CD4-positive, alpha-beta T cell (primary cell): ENCODE measurements at regions not wholly inside any gene's neighbourhood (a gene's known extent, or its start where the extent isn't known, plus 50 kb on each side); places are given as distances from the start of the nearest gene placed in this dataset.

Source experiments
- ATAC-seq: fragments of 200-7000 bp; cut with Tn5 transposase; one replicate; pipeline ENCODE4 v1.10.0; 2022; ENCODE audit warnings: mild to moderate bottlenecking; ENCODE audit not compliant: poor library complexity
- CTCF ChIA-PET: fragments of 350-600 bp; sonication (Branson Sonifier 250); formaldehyde crosslinking; loops from one replicate; lab custom pipeline; 2021; ENCODE audit warnings: antibody characterized with exemption, inconsistent platforms; lab: Charles Lee
- POLR2A ChIA-PET: fragments of 350-600 bp; sonication (Branson Sonifier 250); formaldehyde crosslinking; loops from one replicate; lab custom pipeline; 2021; ENCODE audit warnings: antibody characterized with exemption, inconsistent platforms; lab: Charles Lee
- DNase-seq, 14 experiments: peaks; one replicate each; pipeline ENCODE4 v3.0.0-alpha.2; 2013 to 2020; ENCODE audit warnings: mixed read lengths in 2 of 14
- H3K27ac ChIP-seq, 2 donors: one replicate each; pipeline versions ENCODE4 v1.5.1 to v1.7.0; 2013; ENCODE audit warnings: low read length in 2 of 2, low read depth in 1 of 2, mild to moderate bottlenecking in 1 of 2
- H3K27me3 ChIP-seq, 2 experiments: 1 replicate in 1 of 2; 2 replicates in 1 of 2; pipeline versions ENCODE4 v1.6.1 to v1.7.0; 2013; ENCODE audit warnings: low read length in 2 of 2, control low read depth in 1 of 2, mild to moderate bottlenecking in 1 of 2, moderate library complexity in 1 of 2; ENCODE audit not compliant: insufficient read depth in 2 of 2, control insufficient read depth in 1 of 2
- H3K36me3 ChIP-seq: one replicate; pipeline ENCODE4 v1.6.1; 2013; ENCODE audit warnings: low read length, control low read depth; ENCODE audit not compliant: insufficient read depth
- H3K4me1 ChIP-seq: one replicate; pipeline ENCODE4 v1.6.1; 2013; ENCODE audit warnings: low read length, control low read depth; ENCODE audit not compliant: insufficient read depth
- H3K4me3 ChIP-seq: one replicate; pipeline ENCODE4 v1.5.1; 2013; ENCODE audit warnings: mild to moderate bottlenecking, low read length, moderate library complexity
- H3K9me3 ChIP-seq, 2 experiments: 1 replicate in 1 of 2; 2 replicates in 1 of 2; pipeline versions ENCODE4 v1.6.1 to v1.7.0; 2013; ENCODE audit warnings: low read length in 2 of 2, mild to moderate bottlenecking in 2 of 2, control low read depth in 1 of 2, moderate library complexity in 1 of 2; ENCODE audit not compliant: control insufficient read depth in 1 of 2, insufficient read depth in 1 of 2
- H3K27ac Mint-ChIP-seq: one replicate; pipeline ENCODE4 v1.8.0; 2020; ENCODE audit warnings: mixed read lengths
- H3K27me3 Mint-ChIP-seq: one replicate; pipeline ENCODE4 v1.8.0; 2021; ENCODE audit warnings: mixed read lengths
- H3K36me3 Mint-ChIP-seq: one replicate; pipeline ENCODE4 v1.8.0; 2021; ENCODE audit warnings: low read depth, mixed read lengths
- H3K4me1 Mint-ChIP-seq: one replicate; pipeline ENCODE4 v1.8.0; 2021; ENCODE audit warnings: low read depth, mixed read lengths
- H3K4me3 Mint-ChIP-seq: one replicate; pipeline ENCODE4 v1.8.0; 2020; ENCODE audit warnings: mild to moderate bottlenecking, mixed read lengths
- H3K9me3 Mint-ChIP-seq: one replicate; pipeline ENCODE4 v1.8.0; 2020; ENCODE audit warnings: mixed read lengths
- CTCF ChIP-seq: fragments of 200-600 bp; IDR thresholded peaks from one replicate; pipeline ENCODE4 v1.8.0; 2022; ENCODE audit warnings: antibody characterized with exemption, mild to moderate bottlenecking
- intact Hi-C, 2 experiments: fragments of 100-400 bp; cut with DNase I in 1 of 2; cut with micrococcal nuclease in 1 of 2; formaldehyde crosslinking; loops; one replicate each; pipeline versions ENCODE4 v1.15.1 to v1.9.0; 2023 to 2025; cut with DNase I, micrococcal nuclease

DNA sequence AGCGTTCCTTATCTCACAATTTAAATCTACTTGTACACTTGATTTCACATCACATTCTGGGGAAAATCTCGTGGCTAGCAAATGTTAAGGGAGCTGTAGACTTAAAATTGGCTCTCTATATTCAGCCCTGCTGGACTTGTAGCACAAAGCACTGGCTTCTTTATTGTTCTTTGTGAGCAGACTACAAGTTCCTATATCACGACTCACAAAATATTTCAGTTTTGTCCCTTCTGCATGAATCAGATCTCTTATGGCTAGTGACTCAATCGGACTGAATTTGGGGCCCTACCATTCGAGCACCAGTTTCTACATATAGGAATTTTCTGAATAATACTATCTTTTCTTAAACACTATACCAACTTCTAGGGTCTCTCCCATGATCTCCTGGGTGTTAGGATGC is 390.1 kb downstream of the ADAM29 start:
- DNase-seq, result no peak
- intact Hi-C loops, result no loop called here

DNA sequence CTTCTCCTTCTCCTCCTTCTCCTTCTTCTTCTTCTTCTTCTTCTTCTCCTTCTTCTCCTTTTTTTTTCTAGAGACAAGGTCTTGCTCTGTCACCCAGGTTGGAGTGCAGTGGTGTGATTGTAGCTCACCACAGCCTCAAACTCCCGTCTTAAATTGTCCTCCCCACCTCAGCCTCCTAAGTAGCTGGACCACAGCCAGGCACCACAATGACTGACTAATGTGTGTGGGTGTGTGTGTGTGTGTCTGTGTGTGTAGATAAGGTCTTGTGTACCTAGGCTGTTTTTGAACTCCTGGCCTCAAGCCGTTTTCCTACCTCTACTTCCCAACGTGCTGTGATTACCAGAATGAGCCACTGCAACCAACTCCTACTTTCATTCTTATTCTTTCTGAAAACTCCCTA is 390.9 kb downstream of the ADAM29 start:
- no peaks in the 10 kb centered on the region for H3K36me3 Mint-ChIP-seq
- no peak for DNase-seq

More for the DNA sequence above, 390.1 kb downstream of the ADAM29 start:
- Mint-ChIP-seq H3K27me3 (no peaks in the 10 kb centered on the region), H3K4me1 (no peaks in the 10 kb centered on the region), H3K27ac (no peak overlapping the region), H3K36me3 (no peaks in the 10 kb centered on the region), H3K9me3 (no peaks in the 10 kb centered on the region), H3K4me3 (no peak overlapping the region)
- ChIA-PET POLR2A (no interaction called here), CTCF (no interaction called here)
- Histone ChIP-seq H3K36me3 (no peaks in the 10 kb centered on the region), H3K27me3 (no peaks in the 10 kb centered on the region), H3K9me3 (no peaks in the 10 kb centered on the region), H3K27ac (no peak overlapping the region), H3K4me1 (no peaks in the 10 kb centered on the region), H3K4me3 (no peak overlapping the region)
- no peak for TF ChIP-seq CTCF
- ATAC-seq, result no peak

GRCh38 chr4:175325230-175325629 is 407.1 kb downstream of the ADAM29 start:
- Histone ChIP-seq H3K36me3 (no peaks in the 10 kb centered on the region), H3K27me3 (no peaks in the 10 kb centered on the region), H3K27ac (no peak overlapping the region), H3K4me1 (no peaks in the 10 kb centered on the region), H3K4me3 (no peak overlapping the region), H3K9me3 (peaks cover 0 to under 1% of the 10 kb centered on the region in 2 experiments)
- ChIA-PET POLR2A (no interaction called here), CTCF (no interaction called here)
- TF ChIP-seq CTCF, result no peak
- no peak for DNase-seq
- no peak overlapping the region for H3K4me3 Mint-ChIP-seq
- no peaks in the 10 kb centered on the region for H3K36me3 Mint-ChIP-seq
- ATAC-seq, result no peak
- intact Hi-C loops, result no loop called here
- H3K9me3 Mint-ChIP-seq, result no peaks in the 10 kb centered on the region
- no peaks in the 10 kb centered on the region for H3K4me1 Mint-ChIP-seq
- H3K27me3 Mint-ChIP-seq, result no peaks in the 10 kb centered on the region
- no peak overlapping the region for H3K27ac Mint-ChIP-seq

More for the DNA sequence above, 390.9 kb downstream of the ADAM29 start:
- H3K9me3 Mint-ChIP-seq, result no peaks in the 10 kb centered on the region
- ChIA-PET POLR2A (no interaction called here), CTCF (no interaction called here)
- no peaks in the 10 kb centered on the region for H3K4me1 ChIP-seq
- H3K27ac Mint-ChIP-seq, result no peak overlapping the region
- ATAC-seq, result no peak
- no peaks in the 10 kb centered on the region for H3K36me3 ChIP-seq
- no peak for TF ChIP-seq CTCF
- H3K27ac ChIP-seq, result no peak overlapping the region
- no peak overlapping the region for H3K4me3 Mint-ChIP-seq
- H3K27me3 Mint-ChIP-seq, result no peaks in the 10 kb centered on the region
- no peaks in the 10 kb centered on the region for H3K9me3 ChIP-seq
- H3K27me3 ChIP-seq, result no peaks in the 10 kb centered on the region
- H3K4me1 Mint-ChIP-seq, result no peaks in the 10 kb centered on the region
- intact Hi-C loops, result no loop called here
- no peak overlapping the region for H3K4me3 ChIP-seq
